WTC11 (cell line): ENCODE measurements at regions not wholly inside any gene's neighbourhood (a gene's known extent, or its start where the extent isn't known, plus 50 kb on each side); places are given as distances from the start of the nearest gene placed in this dataset.
A peak's percentile ranks its signal among the peaks of the same experiment; 100 is the strongest.

Experiments
- ATAC-seq: fragments of 200-7000 bp; cut with Tn5 transposase; 2 replicates; pipeline ENCODE4 v1.10.0; 2021; ENCODE audit warnings: mild to moderate bottlenecking, moderate library complexity
- CTCF ChIA-PET: fragments of 300-600 bp; sonication (Branson Sonifier 250); formaldehyde crosslinking; loops from one replicate; lab custom pipeline; 2021; ENCODE audit warnings: antibody characterized with exemption; lab: Charles Lee
- POLR2A ChIA-PET: fragments of 350-600 bp; sonication (Branson Sonifier 250); formaldehyde crosslinking; loops from one replicate; lab custom pipeline; 2021; ENCODE audit warnings: antibody characterized with exemption; lab: Charles Lee
- DNase-seq: peaks from one replicate; pipeline ENCODE4 v3.0.0; 2021; ENCODE audit warnings: low spot score
- H3K27ac Mint-ChIP-seq: 2 replicates; pipeline ENCODE4 v1.8.0; 2021; ENCODE audit warnings: mixed read lengths
- H3K27me3 Mint-ChIP-seq: 2 replicates; pipeline ENCODE4 v1.8.0; 2021; ENCODE audit warnings: low read depth, mild to moderate bottlenecking, moderate library complexity, mixed read lengths
- H3K36me3 Mint-ChIP-seq: 2 replicates; pipeline ENCODE4 v1.8.0; 2021; ENCODE audit warnings: mixed read lengths
- H3K4me1 Mint-ChIP-seq: 2 replicates; pipeline ENCODE4 v1.8.0; 2022; ENCODE audit warnings: mixed read lengths
- H3K4me3 Mint-ChIP-seq: 2 replicates; pipeline ENCODE4 v1.8.0; 2021; ENCODE audit warnings: mild to moderate bottlenecking, moderate library complexity, mixed read lengths
- H3K9me3 Mint-ChIP-seq: 2 replicates; pipeline ENCODE4 v1.8.0; 2021; ENCODE audit warnings: mixed read lengths
- CREB1 ChIP-seq: sonication (generic); formaldehyde crosslinking; IDR thresholded peaks from 2 replicates; pipeline ENCODE4 v1.8.0; 2023; ENCODE audit warnings: mild to moderate bottlenecking, missing genetic modification reagents
- CREM ChIP-seq: sonication (generic); formaldehyde crosslinking; IDR thresholded peaks from 2 replicates; pipeline ENCODE4 v1.8.1; 2022; ENCODE audit warnings: mild to moderate bottlenecking, missing genetic modification reagents, moderate library complexity
- ESRRA ChIP-seq: sonication (generic); formaldehyde crosslinking; IDR thresholded peaks from 2 replicates; pipeline ENCODE4 v1.8.1; 2022; ENCODE audit warnings: mild to moderate bottlenecking, missing genetic modification reagents, borderline replicate concordance
- FOXJ3 ChIP-seq: sonication (generic); formaldehyde crosslinking; IDR thresholded peaks from 2 replicates; pipeline ENCODE4 v1.9.0; 2021; ENCODE audit warnings: missing genetic modification reagents, mild to moderate bottlenecking, borderline replicate concordance
- FOXP1 ChIP-seq: sonication (generic); formaldehyde crosslinking; IDR thresholded peaks from 2 replicates; pipeline ENCODE4 v1.8.0; 2022; ENCODE audit warnings: missing genetic modification reagents, mild to moderate bottlenecking, moderate library complexity, borderline replicate concordance
- NFATC4 ChIP-seq: fragments of 250-450 bp; sonication (Bioruptor Pico); IDR thresholded peaks from 2 replicates; pipeline ENCODE4 v1.9.0; 2021; ENCODE audit warnings: mild to moderate bottlenecking
- SOX15 ChIP-seq: fragments of 250-450 bp; sonication (Bioruptor Pico); IDR thresholded peaks from 2 replicates; pipeline ENCODE4 v1.9.0; 2021; ENCODE audit warnings: mild to moderate bottlenecking
- ZBTB21 ChIP-seq: sonication (generic); formaldehyde crosslinking; IDR thresholded peaks from 2 replicates; pipeline ENCODE4 v1.8.1; 2023; ENCODE audit warnings: mild to moderate bottlenecking, missing genetic modification reagents, borderline replicate concordance
- ZNF219 ChIP-seq: sonication (generic); formaldehyde crosslinking; IDR thresholded peaks from 2 replicates; pipeline ENCODE4 v1.8.0; 2023; ENCODE audit warnings: missing genetic modification reagents, mild to moderate bottlenecking, borderline replicate concordance
- ZNF263 ChIP-seq: sonication (generic); formaldehyde crosslinking; IDR thresholded peaks from 2 replicates; pipeline ENCODE4 v1.8.1; 2022; ENCODE audit warnings: low read depth, mild to moderate bottlenecking, moderate library complexity, missing genetic modification reagents
- TF ChIP-seq, protein P1 (sequence below): sonication (generic); formaldehyde crosslinking; IDR thresholded peaks from 2 replicates; pipeline ENCODE4 v1.8.0; 2022; ENCODE audit warnings: mild to moderate bottlenecking, missing genetic modification reagents
- TF ChIP-seq, protein P2 (sequence below): sonication (generic); formaldehyde crosslinking; IDR thresholded peaks from 2 replicates; pipeline ENCODE4 v1.8.0; 2022; ENCODE audit warnings: mild to moderate bottlenecking, missing genetic modification reagents
- TF ChIP-seq, protein P3 (sequence below): sonication (generic); formaldehyde crosslinking; IDR thresholded peaks from 2 replicates; pipeline ENCODE4 v1.8.0; 2023; ENCODE audit warnings: mild to moderate bottlenecking, missing genetic modification reagents
- TF ChIP-seq, protein P4 (sequence below): sonication (generic); formaldehyde crosslinking; IDR thresholded peaks from 2 replicates; pipeline ENCODE4 v1.8.0; 2023; ENCODE audit warnings: missing genetic modification reagents, mild to moderate bottlenecking, borderline replicate concordance
- TF ChIP-seq, protein P5 (sequence below): sonication (generic); formaldehyde crosslinking; IDR thresholded peaks from 2 replicates; pipeline ENCODE4 v1.8.0; 2022; ENCODE audit warnings: missing genetic modification reagents
- TF ChIP-seq, protein P6 (sequence below): sonication (generic); formaldehyde crosslinking; IDR thresholded peaks from 2 replicates; pipeline ENCODE4 v1.8.1; 2023; ENCODE audit warnings: mild to moderate bottlenecking, missing genetic modification reagents, borderline replicate concordance
- TF ChIP-seq, protein P7 (sequence below): sonication (generic); formaldehyde crosslinking; IDR thresholded peaks from 2 replicates; pipeline ENCODE4 v1.8.0; 2022; ENCODE audit warnings: mild to moderate bottlenecking, missing genetic modification reagents

DNA sequence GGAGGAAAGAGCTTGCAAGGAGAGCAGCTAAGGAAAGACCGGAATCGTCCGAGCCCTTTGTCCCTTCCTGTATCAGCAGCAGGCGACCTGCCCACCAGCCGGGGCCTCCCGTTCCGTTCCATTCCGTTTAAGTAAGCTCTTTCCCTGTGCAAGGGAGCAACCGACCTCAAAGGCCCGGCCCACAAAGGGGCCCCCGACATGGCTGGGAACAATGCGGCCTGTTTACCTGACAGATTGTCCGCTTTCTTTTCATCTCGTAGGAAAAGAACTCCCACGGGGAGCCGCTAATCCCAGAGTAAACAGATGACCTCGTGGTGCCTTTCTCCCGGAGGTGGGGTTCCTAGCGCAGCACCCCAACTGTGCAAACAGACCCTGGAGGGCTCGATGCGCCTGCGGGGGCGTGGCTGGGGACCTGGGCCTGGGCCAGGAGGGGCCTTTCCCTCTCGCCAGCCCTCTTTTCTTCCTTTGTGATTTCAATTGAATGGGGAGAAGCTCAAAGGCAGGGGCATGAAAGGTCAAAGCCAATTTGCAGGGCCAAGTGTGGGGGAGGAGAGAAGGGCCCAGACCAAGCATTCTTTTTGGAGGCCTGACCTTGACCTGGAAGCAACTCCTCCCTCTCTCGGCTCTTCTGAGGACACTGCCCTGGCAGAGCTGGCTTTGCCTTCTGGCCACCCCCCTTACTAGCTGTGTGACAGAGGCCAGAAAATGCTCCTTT is 120.2 kb downstream of the INHBB start:
- peak; percentile 81 for DNase-seq
- TF ChIP-seq CREB1 (CRISPR knock-in tag) (no peak), ZBTB21 (CRISPR knock-in tag) (0 out of 2 replicates have a peak, but pooled peaks have one; percentile 29), ZNF263 (CRISPR knock-in tag) (no peak), FOXP1 (CRISPR knock-in tag) (peak; percentile 78; the same call in 1 of the 2 replicates), ESRRA (CRISPR knock-in tag) (peak; percentile 80), NFATC4 (CRISPR knock-in tag) (no peak), CREM (CRISPR knock-in tag) (peak; percentile 70; the same call in 1 of the 2 replicates), FOXJ3 (CRISPR knock-in tag) (0 out of 2 replicates have a peak, but pooled peaks have one; percentile 57), SOX15 (CRISPR knock-in tag) (no peak), ZNF219 (CRISPR knock-in tag) (no peak)
- TF ChIP-seq, protein P1, sequence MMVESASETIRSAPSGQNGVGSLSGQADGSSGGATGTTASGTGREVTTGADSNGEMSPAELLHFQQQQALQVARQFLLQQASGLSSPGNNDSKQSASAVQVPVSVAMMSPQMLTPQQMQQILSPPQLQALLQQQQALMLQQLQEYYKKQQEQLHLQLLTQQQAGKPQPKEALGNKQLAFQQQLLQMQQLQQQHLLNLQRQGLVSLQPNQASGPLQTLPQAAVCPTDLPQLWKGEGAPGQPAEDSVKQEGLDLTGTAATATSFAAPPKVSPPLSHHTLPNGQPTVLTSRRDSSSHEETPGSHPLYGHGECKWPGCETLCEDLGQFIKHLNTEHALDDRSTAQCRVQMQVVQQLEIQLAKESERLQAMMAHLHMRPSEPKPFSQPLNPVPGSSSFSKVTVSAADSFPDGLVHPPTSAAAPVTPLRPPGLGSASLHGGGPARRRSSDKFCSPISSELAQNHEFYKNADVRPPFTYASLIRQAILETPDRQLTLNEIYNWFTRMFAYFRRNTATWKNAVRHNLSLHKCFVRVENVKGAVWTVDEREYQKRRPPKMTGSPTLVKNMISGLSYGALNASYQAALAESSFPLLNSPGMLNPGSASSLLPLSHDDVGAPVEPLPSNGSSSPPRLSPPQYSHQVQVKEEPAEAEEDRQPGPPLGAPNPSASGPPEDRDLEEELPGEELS = peak; percentile 81; the same call in 1 of the 2 replicates
- TF ChIP-seq, protein P2, sequence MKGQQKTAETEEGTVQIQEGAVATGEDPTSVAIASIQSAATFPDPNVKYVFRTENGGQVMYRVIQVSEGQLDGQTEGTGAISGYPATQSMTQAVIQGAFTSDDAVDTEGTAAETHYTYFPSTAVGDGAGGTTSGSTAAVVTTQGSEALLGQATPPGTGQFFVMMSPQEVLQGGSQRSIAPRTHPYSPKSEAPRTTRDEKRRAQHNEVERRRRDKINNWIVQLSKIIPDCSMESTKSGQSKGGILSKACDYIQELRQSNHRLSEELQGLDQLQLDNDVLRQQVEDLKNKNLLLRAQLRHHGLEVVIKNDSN (CRISPR knock-in tag) = peak; percentile 72
- TF ChIP-seq, protein P3, sequence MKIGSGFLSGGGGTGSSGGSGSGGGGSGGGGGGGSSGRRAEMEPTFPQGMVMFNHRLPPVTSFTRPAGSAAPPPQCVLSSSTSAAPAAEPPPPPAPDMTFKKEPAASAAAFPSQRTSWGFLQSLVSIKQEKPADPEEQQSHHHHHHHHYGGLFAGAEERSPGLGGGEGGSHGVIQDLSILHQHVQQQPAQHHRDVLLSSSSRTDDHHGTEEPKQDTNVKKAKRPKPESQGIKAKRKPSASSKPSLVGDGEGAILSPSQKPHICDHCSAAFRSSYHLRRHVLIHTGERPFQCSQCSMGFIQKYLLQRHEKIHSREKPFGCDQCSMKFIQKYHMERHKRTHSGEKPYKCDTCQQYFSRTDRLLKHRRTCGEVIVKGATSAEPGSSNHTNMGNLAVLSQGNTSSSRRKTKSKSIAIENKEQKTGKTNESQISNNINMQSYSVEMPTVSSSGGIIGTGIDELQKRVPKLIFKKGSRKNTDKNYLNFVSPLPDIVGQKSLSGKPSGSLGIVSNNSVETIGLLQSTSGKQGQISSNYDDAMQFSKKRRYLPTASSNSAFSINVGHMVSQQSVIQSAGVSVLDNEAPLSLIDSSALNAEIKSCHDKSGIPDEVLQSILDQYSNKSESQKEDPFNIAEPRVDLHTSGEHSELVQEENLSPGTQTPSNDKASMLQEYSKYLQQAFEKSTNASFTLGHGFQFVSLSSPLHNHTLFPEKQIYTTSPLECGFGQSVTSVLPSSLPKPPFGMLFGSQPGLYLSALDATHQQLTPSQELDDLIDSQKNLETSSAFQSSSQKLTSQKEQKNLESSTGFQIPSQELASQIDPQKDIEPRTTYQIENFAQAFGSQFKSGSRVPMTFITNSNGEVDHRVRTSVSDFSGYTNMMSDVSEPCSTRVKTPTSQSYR = peak; percentile 72
- TF ChIP-seq, protein P4, sequence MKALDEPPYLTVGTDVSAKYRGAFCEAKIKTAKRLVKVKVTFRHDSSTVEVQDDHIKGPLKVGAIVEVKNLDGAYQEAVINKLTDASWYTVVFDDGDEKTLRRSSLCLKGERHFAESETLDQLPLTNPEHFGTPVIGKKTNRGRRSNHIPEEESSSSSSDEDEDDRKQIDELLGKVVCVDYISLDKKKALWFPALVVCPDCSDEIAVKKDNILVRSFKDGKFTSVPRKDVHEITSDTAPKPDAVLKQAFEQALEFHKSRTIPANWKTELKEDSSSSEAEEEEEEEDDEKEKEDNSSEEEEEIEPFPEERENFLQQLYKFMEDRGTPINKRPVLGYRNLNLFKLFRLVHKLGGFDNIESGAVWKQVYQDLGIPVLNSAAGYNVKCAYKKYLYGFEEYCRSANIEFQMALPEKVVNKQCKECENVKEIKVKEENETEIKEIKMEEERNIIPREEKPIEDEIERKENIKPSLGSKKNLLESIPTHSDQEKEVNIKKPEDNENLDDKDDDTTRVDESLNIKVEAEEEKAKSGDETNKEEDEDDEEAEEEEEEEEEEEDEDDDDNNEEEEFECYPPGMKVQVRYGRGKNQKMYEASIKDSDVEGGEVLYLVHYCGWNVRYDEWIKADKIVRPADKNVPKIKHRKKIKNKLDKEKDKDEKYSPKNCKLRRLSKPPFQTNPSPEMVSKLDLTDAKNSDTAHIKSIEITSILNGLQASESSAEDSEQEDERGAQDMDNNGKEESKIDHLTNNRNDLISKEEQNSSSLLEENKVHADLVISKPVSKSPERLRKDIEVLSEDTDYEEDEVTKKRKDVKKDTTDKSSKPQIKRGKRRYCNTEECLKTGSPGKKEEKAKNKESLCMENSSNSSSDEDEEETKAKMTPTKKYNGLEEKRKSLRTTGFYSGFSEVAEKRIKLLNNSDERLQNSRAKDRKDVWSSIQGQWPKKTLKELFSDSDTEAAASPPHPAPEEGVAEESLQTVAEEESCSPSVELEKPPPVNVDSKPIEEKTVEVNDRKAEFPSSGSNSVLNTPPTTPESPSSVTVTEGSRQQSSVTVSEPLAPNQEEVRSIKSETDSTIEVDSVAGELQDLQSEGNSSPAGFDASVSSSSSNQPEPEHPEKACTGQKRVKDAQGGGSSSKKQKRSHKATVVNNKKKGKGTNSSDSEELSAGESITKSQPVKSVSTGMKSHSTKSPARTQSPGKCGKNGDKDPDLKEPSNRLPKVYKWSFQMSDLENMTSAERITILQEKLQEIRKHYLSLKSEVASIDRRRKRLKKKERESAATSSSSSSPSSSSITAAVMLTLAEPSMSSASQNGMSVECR = peak; percentile 43; the same call in 1 of the 2 replicates
- TF ChIP-seq, protein P5, sequence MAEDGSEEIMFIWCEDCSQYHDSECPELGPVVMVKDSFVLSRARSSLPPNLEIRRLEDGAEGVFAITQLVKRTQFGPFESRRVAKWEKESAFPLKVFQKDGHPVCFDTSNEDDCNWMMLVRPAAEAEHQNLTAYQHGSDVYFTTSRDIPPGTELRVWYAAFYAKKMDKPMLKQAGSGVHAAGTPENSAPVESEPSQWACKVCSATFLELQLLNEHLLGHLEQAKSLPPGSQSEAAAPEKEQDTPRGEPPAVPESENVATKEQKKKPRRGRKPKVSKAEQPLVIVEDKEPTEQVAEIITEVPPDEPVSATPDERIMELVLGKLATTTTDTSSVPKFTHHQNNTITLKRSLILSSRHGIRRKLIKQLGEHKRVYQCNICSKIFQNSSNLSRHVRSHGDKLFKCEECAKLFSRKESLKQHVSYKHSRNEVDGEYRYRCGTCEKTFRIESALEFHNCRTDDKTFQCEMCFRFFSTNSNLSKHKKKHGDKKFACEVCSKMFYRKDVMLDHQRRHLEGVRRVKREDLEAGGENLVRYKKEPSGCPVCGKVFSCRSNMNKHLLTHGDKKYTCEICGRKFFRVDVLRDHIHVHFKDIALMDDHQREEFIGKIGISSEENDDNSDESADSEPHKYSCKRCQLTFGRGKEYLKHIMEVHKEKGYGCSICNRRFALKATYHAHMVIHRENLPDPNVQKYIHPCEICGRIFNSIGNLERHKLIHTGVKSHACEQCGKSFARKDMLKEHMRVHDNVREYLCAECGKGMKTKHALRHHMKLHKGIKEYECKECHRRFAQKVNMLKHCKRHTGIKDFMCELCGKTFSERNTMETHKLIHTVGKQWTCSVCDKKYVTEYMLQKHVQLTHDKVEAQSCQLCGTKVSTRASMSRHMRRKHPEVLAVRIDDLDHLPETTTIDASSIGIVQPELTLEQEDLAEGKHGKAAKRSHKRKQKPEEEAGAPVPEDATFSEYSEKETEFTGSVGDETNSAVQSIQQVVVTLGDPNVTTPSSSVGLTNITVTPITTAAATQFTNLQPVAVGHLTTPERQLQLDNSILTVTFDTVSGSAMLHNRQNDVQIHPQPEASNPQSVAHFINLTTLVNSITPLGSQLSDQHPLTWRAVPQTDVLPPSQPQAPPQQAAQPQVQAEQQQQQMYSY (CRISPR knock-in tag) = peak; percentile 63; the same call in 1 of the 2 replicates
- TF ChIP-seq, protein P6, sequence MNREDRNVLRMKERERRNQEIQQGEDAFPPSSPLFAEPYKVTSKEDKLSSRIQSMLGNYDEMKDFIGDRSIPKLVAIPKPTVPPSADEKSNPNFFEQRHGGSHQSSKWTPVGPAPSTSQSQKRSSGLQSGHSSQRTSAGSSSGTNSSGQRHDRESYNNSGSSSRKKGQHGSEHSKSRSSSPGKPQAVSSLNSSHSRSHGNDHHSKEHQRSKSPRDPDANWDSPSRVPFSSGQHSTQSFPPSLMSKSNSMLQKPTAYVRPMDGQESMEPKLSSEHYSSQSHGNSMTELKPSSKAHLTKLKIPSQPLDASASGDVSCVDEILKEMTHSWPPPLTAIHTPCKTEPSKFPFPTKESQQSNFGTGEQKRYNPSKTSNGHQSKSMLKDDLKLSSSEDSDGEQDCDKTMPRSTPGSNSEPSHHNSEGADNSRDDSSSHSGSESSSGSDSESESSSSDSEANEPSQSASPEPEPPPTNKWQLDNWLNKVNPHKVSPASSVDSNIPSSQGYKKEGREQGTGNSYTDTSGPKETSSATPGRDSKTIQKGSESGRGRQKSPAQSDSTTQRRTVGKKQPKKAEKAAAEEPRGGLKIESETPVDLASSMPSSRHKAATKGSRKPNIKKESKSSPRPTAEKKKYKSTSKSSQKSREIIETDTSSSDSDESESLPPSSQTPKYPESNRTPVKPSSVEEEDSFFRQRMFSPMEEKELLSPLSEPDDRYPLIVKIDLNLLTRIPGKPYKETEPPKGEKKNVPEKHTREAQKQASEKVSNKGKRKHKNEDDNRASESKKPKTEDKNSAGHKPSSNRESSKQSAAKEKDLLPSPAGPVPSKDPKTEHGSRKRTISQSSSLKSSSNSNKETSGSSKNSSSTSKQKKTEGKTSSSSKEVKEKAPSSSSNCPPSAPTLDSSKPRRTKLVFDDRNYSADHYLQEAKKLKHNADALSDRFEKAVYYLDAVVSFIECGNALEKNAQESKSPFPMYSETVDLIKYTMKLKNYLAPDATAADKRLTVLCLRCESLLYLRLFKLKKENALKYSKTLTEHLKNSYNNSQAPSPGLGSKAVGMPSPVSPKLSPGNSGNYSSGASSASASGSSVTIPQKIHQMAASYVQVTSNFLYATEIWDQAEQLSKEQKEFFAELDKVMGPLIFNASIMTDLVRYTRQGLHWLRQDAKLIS = 0 out of 2 replicates have a peak, but pooled peaks have one; percentile 25
- TF ChIP-seq, protein P7, sequence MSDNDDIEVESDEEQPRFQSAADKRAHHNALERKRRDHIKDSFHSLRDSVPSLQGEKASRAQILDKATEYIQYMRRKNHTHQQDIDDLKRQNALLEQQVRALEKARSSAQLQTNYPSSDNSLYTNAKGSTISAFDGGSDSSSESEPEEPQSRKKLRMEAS (CRISPR knock-in tag) = peak; percentile 79

More for the DNA sequence above, 120.2 kb downstream of the INHBB start:
- Mint-ChIP-seq H3K4me3 (peak overlapping the region; percentile 53), H3K27me3 (peaks cover 100% of the 10 kb centered on the region), H3K4me1 (peaks cover 15% of the 10 kb centered on the region), H3K36me3 (no peaks in the 10 kb centered on the region), H3K9me3 (no peaks in the 10 kb centered on the region), H3K27ac (no peak overlapping the region)
- ChIA-PET CTCF (interaction anchor here (0.6 to 3.7 kb wide), 26 partner anchors 21 to 662 kb away, joined by 3 to 22 read pairs (median 4); no protein-coding TSS in a partner anchor), POLR2A (interaction anchor here (0.5 to 1.5 kb wide), 5 partner anchors 61 to 609 kb away, joined by 3 to 7 read pairs (median 5); no protein-coding TSS in a partner anchor)
- ATAC-seq = peak; percentile 88
